GM12878 (cell line): ENCODE measurements at regions not wholly inside any gene's neighbourhood (a gene's known extent, or its start where the extent isn't known, plus 50 kb on each side); places are given as distances from the start of the nearest gene placed in this dataset.

Source experiments
- ATAC-seq: fragments of 200-7000 bp; cut with Tn5 transposase; 3 replicates; pipeline ENCODE4 v1.9.1; 2020; ENCODE audit warnings: mild to moderate bottlenecking, moderate library complexity
- BruUV-seq: library from RNA; stranded (reverse); fragments of 400-500 nt; replicated peaks from 2 replicates; lab custom pipeline; 2021; lab: Mats Ljungman, UMichigan
- CTCF ChIA-PET: fragments of 300-600 bp; sonication (Branson Sonifier 250); formaldehyde crosslinking; extraction: SDS; loops from one replicate; lab custom pipeline; 2021; ENCODE audit warnings: inconsistent platforms; lab: Yijun Ruan, JAX
- POLR2A ChIA-PET: fragments of 350-600 bp; formaldehyde crosslinking; extraction: SDS; loops from one replicate; lab custom pipeline; 2021; ENCODE audit warnings: inconsistent platforms; lab: Charles Lee
- RAD21 ChIA-PET: fragments of 300-600 bp; sonication (Branson Sonifier 250); formaldehyde crosslinking; loops from one replicate; lab custom pipeline; 2023; ENCODE audit warnings: antibody characterized with exemption; ENCODE audit not compliant: unreplicated experiment; lab: Charles Lee
- SMC1A ChIA-PET: fragments of 300-600 bp; sonication (Branson Sonifier 250); formaldehyde crosslinking; loops from one replicate; lab custom pipeline; 2023; ENCODE audit not compliant: unreplicated experiment, uncharacterized antibody; lab: Charles Lee
- DNase-seq: peaks from one replicate; pipeline ENCODE4 v3.0.0-alpha.2; 2011; ENCODE audit warnings: low read depth, low spot score
- FAIRE-seq: peaks from 3 replicates; lab custom pipeline; 2011; peaks lifted over from hg19 to GRCh38; lab: Jason Lieb, UNC
- H2AFZ ChIP-seq: 2 replicates; pipeline ENCODE4 v1.6.0; 2011; ENCODE audit warnings: low read depth, low read length, control low read depth; ENCODE audit not compliant: control insufficient read depth
- H3K27ac ChIP-seq: 2 replicates; pipeline ENCODE4 v1.5.1; 2011; ENCODE audit warnings: control low read depth; ENCODE audit not compliant: control insufficient read depth, insufficient read depth
- H3K27me3 ChIP-seq, 2 experiments: replicated peaks in 1 of 2; 2 replicates each; pipeline versions ENCODE4 v1.6.0 to v1.6.1; 2011; ENCODE audit warnings: low read length in 1 of 2; ENCODE audit not compliant: control insufficient read depth in 2 of 2, insufficient read depth in 2 of 2
- H3K36me3 ChIP-seq, 2 experiments: 2 replicates each; pipeline ENCODE4 v1.5.1; 2011; ENCODE audit warnings: low read length in 1 of 2; ENCODE audit not compliant: control insufficient read depth in 2 of 2, insufficient read depth in 2 of 2
- H3K4me1 ChIP-seq: 2 replicates; pipeline ENCODE4 v1.6.1; 2011; ENCODE audit warnings: mild to moderate bottlenecking, low read length, moderate library complexity, mixed read lengths; ENCODE audit not compliant: control insufficient read depth, insufficient read depth
- H3K4me2 ChIP-seq: 2 replicates; pipeline ENCODE4 v1.6.0; 2011; ENCODE audit warnings: control low read depth; ENCODE audit not compliant: control insufficient read depth, insufficient read depth
- H3K4me3 ChIP-seq: fragments of 200-600 bp; sonication (generic); 2 replicates; pipeline ENCODE4 v1.5.1; 2016
- H3K79me2 ChIP-seq: 2 replicates; pipeline ENCODE4 v1.6.0; 2011; ENCODE audit warnings: low read length; ENCODE audit not compliant: control insufficient read depth, insufficient read depth
- H3K9ac ChIP-seq: 2 replicates; pipeline ENCODE4 v1.8.0; 2011; ENCODE audit warnings: low read length, control low read depth, mixed read lengths; ENCODE audit not compliant: control insufficient read depth, insufficient read depth
- H3K9me3 ChIP-seq: replicated peaks from 3 replicates; pipeline ENCODE4 v1.5.1; 2011; ENCODE audit warnings: mild to moderate bottlenecking, low read length; ENCODE audit not compliant: control insufficient read depth, insufficient read depth
- H4K20me1 ChIP-seq: 2 replicates; pipeline ENCODE4 v1.6.0; 2011; ENCODE audit not compliant: control insufficient read depth, insufficient read depth
- ATF3 ChIP-seq: IDR thresholded peaks from 2 replicates; pipeline ENCODE4 v1.6.1; 2011; ENCODE audit warnings: low read depth, mild to moderate bottlenecking, low read length, moderate library complexity, borderline replicate concordance; ENCODE audit errors: extremely low read depth
- CTCF ChIP-seq, 3 experiments: IDR thresholded peaks in 2 of 3; conservative IDR thresholded peaks in 1 of 3; 2 replicates each; pipeline ENCODE4 v1.5.1; 2011; ENCODE audit warnings: low read depth in 3 of 3, low read length in 3 of 3, mild to moderate bottlenecking in 3 of 3, control low read depth in 2 of 3, moderate library complexity in 2 of 3, inconsistent platforms in 1 of 3, mixed read lengths in 1 of 3; ENCODE audit not compliant: control insufficient read depth in 2 of 3, insufficient read depth in 1 of 3; ENCODE audit errors: extremely low read depth in 1 of 3
- EED ChIP-seq: sonication (generic); IDR thresholded peaks from 2 replicates; pipeline ENCODE4 v1.6.1; 2016; ENCODE audit warnings: antibody characterized with exemption, low read depth
- FOS ChIP-seq: IDR thresholded peaks from 3 replicates; pipeline ENCODE4 v1.6.1; 2011; ENCODE audit warnings: borderline replicate concordance; ENCODE audit not compliant: insufficient read length; ENCODE audit errors: extremely low read depth
- GATAD2B ChIP-seq: fragments of 450-650 bp; conservative IDR thresholded peaks from 2 replicates; pipeline ENCODE4 v1.6.1; 2017; ENCODE audit warnings: low read depth, mild to moderate bottlenecking, moderate library complexity
- HCFC1 ChIP-seq: fragments of 150-350 bp; IDR thresholded peaks from 2 replicates; pipeline ENCODE4 v1.6.1; 2014; ENCODE audit warnings: low read length
- HSF1 ChIP-seq: fragments of 150-350 bp; IDR thresholded peaks from 2 replicates; pipeline ENCODE4 v1.6.1; 2014; ENCODE audit warnings: mild to moderate bottlenecking, low read depth, low read length
- LARP7 ChIP-seq: fragments of 450-650 bp; IDR thresholded peaks from 2 replicates; pipeline ENCODE4 v1.6.1; 2017; ENCODE audit warnings: mild to moderate bottlenecking
- PKNOX1 ChIP-seq: fragments of 450-650 bp; IDR thresholded peaks from 2 replicates; pipeline ENCODE4 v1.6.1; 2016; ENCODE audit warnings: mild to moderate bottlenecking
- RFX5 ChIP-seq: IDR thresholded peaks from 2 replicates; pipeline ENCODE4 v1.6.1; 2011; ENCODE audit warnings: low read depth, low read length, improper control_type of control experiment
- SP1 ChIP-seq: IDR thresholded peaks from one replicate; pipeline ENCODE4 v1.6.1; 2011; ENCODE audit warnings: low read depth, low read length
- SRF ChIP-seq, 2 experiments: IDR thresholded peaks; 2 replicates each; pipeline ENCODE4 v1.6.1; 2011; ENCODE audit warnings: low read depth in 2 of 2, low read length in 2 of 2, mild to moderate bottlenecking in 1 of 2, moderate library complexity in 1 of 2
- USF1 ChIP-seq: IDR thresholded peaks from 2 replicates; pipeline ENCODE4 v1.6.1; 2011; ENCODE audit warnings: borderline replicate concordance, low read depth, mild to moderate bottlenecking, moderate library complexity, mixed read lengths, low read length; ENCODE audit not compliant: insufficient read depth; ENCODE audit errors: extremely low read length
- WRNIP1 ChIP-seq: IDR thresholded peaks from 2 replicates; pipeline ENCODE4 v1.6.1; 2011; ENCODE audit warnings: low read depth, low read length, improper control_type of control experiment, borderline replicate concordance
- YY1 ChIP-seq: IDR thresholded peaks from 2 replicates; pipeline ENCODE4 v1.6.1; 2011; ENCODE audit warnings: low read depth, mild to moderate bottlenecking, low read length
- ZBTB33 ChIP-seq: fragments of 450-650 bp; IDR thresholded peaks from 2 replicates; pipeline ENCODE4 v1.6.1; 2017; ENCODE audit warnings: mild to moderate bottlenecking
- ZNF274 ChIP-seq: IDR thresholded peaks from one replicate; pipeline ENCODE4 v1.8.0; 2011; ENCODE audit not compliant: insufficient read length, insufficient read depth
- in situ Hi-C: fragments of 300-500 bp; cut with MboI; formaldehyde crosslinking; loops from 9 replicates; pipeline ENCODE4 v1.14.3; 2018; ENCODE audit warnings: mixed read lengths
- intact Hi-C: fragments of 100-400 bp; cut with micrococcal nuclease; formaldehyde crosslinking; loops from one replicate; pipeline ENCODE4 v1.14.2; 2022; ENCODE audit not compliant: unreplicated experiment

GRCh38 chr2:146024212-146024743 lies 1504.4 kb upstream of the ZEB2 start (continued):
- no peak for TF ChIP-seq ZBTB33
- no peak for TF ChIP-seq WRNIP1
- no peak for TF ChIP-seq CTCF (IDR thresholded peaks at IDR 0.05 in 2 of 3, conservative IDR thresholded peaks at IDR 0.05 in 1 of 3; ENCODE audit: control insufficient read depth in 2 of 3, extremely low read depth in 1 of 3, insufficient read depth in 1 of 3, low read depth in 3 of 3, low read length in 3 of 3)
- TF ChIP-seq YY1, result no peak
- no peak for TF ChIP-seq PKNOX1

- H3K4me1 ChIP-seq, result no peaks in the 10 kb centered on the region
- FAIRE-seq (no peak), DNase-seq (no peak), ATAC-seq (no peak)
- ChIA-PET RAD21 (no interaction called here), CTCF (no interaction called here), SMC1A (no interaction called here), POLR2A (no interaction called here)
- H2AFZ ChIP-seq, result no peak overlapping the region
- H3K9me3 ChIP-seq, result no peaks in the 10 kb centered on the region
- BruUV-seq, result no TSS peak
- H3K4me2 ChIP-seq, result no peak overlapping the region
- no peaks in the 10 kb centered on the region for H3K79me2 ChIP-seq
- no peak overlapping the region for H3K9ac ChIP-seq
- in situ Hi-C loops, result no loop called here
- no peak overlapping the region for H3K27ac ChIP-seq
- H3K4me3 ChIP-seq, result no peak overlapping the region
- intact Hi-C loops, result no loop called here
- H3K36me3 ChIP-seq, result no peaks in the 10 kb centered on the region
- H3K27me3 ChIP-seq, result no peaks in the 10 kb centered on the region
- no peaks in the 10 kb centered on the region for H4K20me1 ChIP-seq
- TF ChIP-seq HCFC1 (no peak), ZNF274 (no peak), GATAD2B (no peak), USF1 (no peak), SP1 (no peak), SRF (IDR thresholded peaks at IDR 0.05; ENCODE audit: low read depth in 2 of 2, low read length in 2 of 2) (no peak), EED (no peak), LARP7 (no peak), HSF1 (no peak), ATF3 (no peak), FOS (no peak), RFX5 (no peak)
These were observed 1484.5 kb upstream of the ZEB2 start for GRCh38 chr2:146004462-146004861.
